ENCODE measurements at regions not wholly inside any gene's neighbourhood (a gene's known extent, or its start where the extent isn't known, plus 50 kb on each side); places are given as distances from the start of the nearest gene placed in this dataset.
"Not testable (repeated sequence)": the region's sequence is repeated elsewhere in the genome, so short reads cannot be mapped to it uniquely, and the experiment has no call there.

GRCh38 chr15:61393524-61393923, 164.4 kb upstream of the RORA start:
- DNase-seq, result no peak

DNA sequence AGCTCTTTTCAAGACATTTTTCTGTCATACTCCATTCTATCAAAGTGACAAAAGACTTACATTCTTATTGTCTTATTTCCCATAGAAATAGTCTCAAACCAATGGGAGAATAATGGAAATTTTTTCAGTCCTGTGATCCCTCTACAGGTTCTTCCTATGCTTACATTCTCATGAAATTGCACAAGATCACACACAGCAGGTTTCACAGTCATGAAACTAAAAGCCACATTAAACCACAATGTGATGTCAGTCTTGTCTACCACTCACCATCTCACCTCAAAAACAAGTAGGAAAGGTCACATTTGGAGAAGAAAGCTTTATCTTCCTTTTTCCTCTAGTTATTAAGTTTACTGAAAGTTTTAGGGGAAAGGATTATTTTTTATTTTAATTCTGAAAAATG, 161.0 kb upstream of the RORA start:
- no peak for DNase-seq

- no peak for DNase-seq
These were observed 160.4 kb upstream of the RORA start for GRCh38 chr15:61389334-61390028.

GRCh38 chr15:61387675-61388074, 158.6 kb upstream of the RORA start:
- no peak for DNase-seq

- DNase-seq, result no peak
These were observed 154.3 kb upstream of the RORA start for GRCh38 chr15:61383421-61383820.

- DNase-seq, result no peak
These were observed 153.8 kb upstream of the RORA start for GRCh38 chr15:61382927-61383326.

DNA sequence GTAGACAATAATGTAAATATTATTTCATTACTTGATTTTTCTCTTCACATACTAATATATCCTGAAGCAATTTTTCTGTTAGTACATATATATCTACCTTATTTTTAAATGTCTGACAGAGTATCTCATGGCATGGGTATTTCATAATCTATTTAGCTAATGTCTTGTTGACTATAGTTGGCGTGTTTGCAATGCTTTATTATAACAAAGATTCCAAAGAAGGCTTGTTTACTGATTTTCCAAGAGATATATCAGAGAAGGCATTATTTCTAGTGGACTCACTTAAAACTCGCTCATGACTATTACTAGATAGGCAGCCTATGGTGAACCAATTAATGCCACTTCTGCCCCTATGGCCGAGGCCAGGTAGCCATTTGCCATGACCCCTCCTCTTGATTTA, 152.4 kb upstream of the RORA start:
- no peak for DNase-seq

- no peak for DNase-seq
These were observed 151.2 kb upstream of the RORA start for GRCh38 chr15:61380270-61380669.

DNA sequence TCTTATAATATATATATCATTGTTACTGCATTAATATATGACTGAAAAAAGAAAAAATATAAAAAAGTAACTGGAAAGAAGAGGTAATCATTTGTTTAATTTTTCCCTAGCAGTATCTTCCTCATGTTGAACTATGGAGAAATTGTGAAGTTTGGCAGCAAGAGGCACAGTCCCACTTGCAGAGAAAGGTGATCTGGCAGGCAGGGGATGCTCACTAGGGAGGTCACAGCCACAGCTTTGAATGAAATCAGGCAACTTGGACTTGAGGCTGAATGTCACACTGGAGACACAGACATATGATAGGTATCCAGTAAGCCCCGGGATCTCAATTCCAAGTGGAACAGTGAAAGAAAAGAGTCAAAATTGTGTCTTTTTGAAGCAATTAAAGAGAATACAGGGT, 149.9 kb upstream of the RORA start:
- DNase-seq, result no peak

GRCh38 chr15:61376961-61377360, 147.9 kb upstream of the RORA start:
- DNase-seq, result no peak

DNA sequence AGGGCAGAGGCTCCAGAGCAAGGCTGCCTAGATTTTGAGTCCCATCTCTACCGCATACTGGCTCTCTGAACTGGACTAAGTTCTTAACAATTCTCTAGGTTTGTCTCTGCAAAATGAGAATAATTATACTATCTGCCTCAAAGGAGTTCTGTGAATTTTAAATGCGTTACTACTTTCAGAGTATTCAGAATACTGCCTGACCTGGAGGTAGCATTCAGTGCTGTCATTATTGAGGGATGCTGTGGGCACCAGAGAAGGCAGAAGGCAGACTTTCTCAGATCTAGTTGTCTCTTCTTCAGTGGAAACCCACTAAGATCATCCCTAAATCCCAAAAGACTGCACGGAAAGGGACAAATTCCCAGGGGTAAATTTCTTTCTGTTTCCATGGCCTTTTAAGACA, 147.4 kb upstream of the RORA start:
- no peak for DNase-seq

DNA sequence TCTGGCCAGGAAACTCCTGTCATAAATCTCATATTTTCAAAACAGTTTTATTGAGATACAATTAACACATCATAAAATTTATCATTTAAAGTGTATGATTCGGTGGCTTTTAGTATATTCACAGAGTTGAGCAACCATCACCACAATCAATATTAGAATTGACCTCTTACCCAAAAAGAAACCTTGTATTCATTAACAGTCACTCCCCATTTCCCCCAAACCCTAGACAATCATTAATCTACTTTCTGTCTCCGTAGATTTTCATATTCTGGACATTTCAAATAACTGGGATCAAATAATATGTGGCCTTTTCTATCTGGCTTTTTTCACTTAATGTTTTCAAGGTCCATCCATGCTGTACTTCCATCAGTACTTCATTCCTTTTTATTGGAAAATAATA, 145.7 kb upstream of the RORA start:
- no peak for DNase-seq

DNA sequence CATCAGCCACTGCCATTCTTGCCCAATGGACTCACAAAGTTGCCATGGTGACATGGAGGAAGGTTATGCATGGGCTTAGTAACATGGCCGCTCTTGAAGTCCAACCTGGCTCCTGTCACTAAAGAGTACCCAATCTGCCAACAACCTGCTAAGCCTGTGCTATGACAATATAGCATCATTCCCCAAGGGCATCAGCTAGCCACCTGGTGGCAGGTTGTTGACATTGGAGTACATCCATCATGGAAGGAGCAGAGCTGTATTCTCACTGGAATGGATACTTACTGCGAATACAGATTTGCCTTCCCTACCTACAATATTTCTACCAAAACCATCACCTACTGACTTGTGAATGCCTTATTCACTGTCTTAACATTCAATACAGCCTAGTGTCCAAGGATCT, 138.9 kb upstream of the RORA start:
- no peak for DNase-seq

- DNase-seq, result no peak
These were observed 135.8 kb upstream of the RORA start for GRCh38 chr15:61364871-61365270.

- not testable (repeated sequence) for DNase-seq
These were observed 133.8 kb upstream of the RORA start for GRCh38 chr15:61362912-61363311.

GRCh38 chr15:61344293-61344692, 115.2 kb upstream of the RORA start:
- DNase-seq, result no peak

DNA sequence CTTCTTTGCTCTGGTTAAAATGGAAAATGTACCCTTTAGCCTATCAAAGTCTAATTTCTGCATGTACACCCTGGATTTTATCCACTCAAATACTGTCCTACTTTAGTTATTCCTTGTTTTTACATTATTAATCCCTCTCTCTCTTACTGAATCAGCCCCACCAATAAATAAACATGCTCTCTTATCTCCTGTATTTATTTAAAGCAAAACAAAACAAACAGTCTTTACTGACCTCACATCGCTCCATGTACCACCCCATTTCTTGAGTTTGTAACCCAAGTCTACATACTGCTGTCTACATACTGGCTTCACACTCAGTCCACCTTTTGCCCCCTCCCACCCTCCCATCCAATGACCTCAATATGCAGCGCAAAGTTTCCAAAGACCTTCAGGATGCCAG, 113.3 kb upstream of the RORA start:
- DNase-seq, result no peak

DNA sequence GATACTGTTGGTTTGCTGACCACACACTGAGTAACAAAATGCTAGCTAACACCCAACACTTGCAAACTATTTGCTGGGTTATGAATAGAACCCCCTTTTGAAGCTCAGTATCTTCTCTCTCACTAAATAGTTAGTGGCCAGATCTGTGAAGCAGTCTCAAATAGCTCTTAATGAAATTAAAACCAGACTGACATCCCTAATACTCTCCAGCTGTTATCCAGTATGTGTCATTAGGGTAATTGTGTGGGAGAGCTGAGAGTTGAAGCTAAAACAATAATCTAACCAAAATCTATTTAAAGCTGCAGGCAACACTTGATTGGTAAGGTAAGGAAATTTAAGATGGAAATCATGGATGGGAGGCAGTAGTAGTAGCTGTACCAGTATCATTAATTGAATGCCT, 110.4 kb upstream of the RORA start:
- DNase-seq, result no peak

- DNase-seq, result no peak
These were observed 108.4 kb upstream of the RORA start for GRCh38 chr15:61337541-61337940.

DNA sequence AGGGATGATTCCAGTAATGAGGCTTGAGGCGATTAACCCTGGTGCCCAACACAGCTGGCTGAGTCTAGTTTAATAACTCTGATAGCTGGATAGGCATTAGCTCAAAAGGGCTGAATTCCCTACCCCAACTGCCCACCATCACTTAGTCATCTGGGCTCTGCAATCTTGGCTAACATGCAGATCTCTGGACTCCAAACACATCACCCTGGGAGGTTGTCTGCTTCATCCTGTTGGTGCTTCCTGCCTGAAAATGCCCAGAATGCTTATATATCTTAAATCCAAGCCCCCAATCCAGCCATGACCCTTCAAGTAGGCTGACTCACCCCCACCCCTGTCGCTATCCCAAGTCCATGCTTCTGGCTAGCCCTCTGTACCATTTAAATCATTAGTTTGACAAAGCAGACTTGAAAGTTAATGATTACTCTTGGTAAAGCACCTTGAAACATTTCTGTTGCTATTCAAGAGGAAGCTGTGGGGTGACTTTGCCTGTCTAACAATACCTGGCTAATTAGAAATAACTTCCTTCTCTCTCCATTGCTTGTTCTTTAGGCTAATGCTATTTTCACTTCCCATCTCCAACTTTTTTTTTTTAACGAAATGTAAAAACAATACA, 107.0 kb upstream of the RORA start:
- DNase-seq, result no peak

DNA sequence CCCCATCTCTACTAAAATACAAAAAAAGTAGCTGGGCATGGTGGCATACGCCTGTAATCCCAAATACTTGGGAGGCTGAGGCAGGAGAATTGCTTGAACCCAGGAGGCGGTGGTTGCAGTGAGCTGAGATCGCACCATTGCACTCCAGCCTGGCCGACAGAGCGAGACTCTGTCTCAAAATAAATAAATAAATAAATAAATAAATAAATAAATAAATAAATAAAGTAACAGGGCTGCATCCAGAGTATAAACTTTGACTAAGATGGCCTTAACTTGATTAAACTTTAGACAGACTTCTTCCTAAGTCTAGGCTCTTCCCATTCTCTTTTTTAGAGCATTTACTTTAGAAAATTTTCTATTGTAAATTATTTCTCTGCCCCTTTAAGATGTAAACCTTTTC, 105.6 kb upstream of the RORA start:
- DNase-seq, result not testable (repeated sequence)

- no peak for DNase-seq
These were observed 101.9 kb upstream of the RORA start for GRCh38 chr15:61331019-61331418.

DNA sequence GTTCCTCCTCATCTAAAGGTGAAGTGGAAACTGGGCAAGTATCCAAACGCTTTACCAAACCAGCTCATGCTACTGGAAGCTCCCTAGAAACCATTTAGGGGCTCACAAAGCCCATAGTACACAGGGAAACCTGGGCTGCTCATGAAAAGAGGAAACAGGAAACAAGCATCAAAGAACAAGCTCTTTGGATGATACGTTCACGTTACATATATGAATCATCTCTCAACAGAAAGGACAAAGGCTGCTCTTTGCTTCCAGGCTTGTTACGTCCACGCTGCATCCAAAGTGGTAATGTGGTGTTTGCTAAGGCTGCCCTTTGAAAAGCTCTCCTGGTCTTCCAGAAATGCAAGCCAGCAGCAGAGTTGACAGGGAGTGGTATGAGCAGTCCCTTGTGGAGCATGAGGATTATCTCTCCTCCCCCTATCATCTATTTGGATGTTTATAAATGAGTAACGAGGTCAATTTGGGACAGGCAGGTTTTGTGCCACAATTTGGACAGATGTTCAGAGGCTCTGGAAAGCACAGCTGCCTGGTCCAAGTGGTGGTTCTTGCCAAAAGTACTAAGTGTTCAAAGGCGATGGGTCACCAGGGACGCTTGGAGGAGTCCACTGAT, 98.0 kb upstream of the RORA start:
- DNase-seq, result no peak

DNA sequence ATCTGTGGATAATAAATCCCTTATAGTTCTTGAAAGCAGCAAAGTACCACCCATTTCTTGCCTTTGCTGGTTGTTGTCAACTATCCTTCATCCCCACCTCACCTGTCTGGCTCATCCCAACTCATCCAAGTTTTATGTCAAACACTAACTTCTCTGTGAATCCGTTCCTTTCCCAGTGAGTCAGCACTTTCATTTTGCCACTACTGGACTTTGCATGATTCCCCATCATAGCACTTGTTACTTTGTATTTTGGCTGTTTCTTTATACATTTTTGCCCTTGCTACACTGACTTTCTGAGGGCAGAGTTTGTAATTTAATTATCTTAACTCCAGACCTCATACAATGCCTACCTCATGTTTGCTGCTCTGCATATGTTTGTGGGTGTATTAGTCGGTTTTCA, 90.8 kb upstream of the RORA start:
- DNase-seq, result no peak
